SK-N-MC (cell line): ENCODE measurements at regions not wholly inside any gene's neighbourhood (a gene's known extent, or its start where the extent isn't known, plus 50 kb on each side); places are given as distances from the start of the nearest gene placed in this dataset.

Experiments used
- DNase-seq: peaks from one replicate; pipeline ENCODE4 v3.0.0-alpha.2; 2011; ENCODE audit warnings: low read depth, low spot score
- H3K27ac ChIP-seq: fragments of 200-600 bp; sonication (generic); 2 replicates; pipeline ENCODE4 v1.5.1; 2016; ENCODE audit warnings: mixed run types
- H3K36me3 ChIP-seq: fragments of 200-600 bp; sonication (generic); 2 replicates; pipeline ENCODE4 v1.6.1; 2017; ENCODE audit warnings: antibody characterized with exemption, low read length, mixed read lengths; ENCODE audit not compliant: insufficient read depth
- H3K4me3 ChIP-seq: fragments of 200-600 bp; sonication (generic); 2 replicates; pipeline ENCODE4 v1.5.1; 2016
- H3K9ac ChIP-seq: fragments of 200-600 bp; sonication (generic); 2 replicates; pipeline ENCODE4 v1.8.0; 2017; ENCODE audit warnings: mixed run types, mixed read lengths; ENCODE audit not compliant: insufficient read length
- H3K9me3 ChIP-seq: fragments of 200-600 bp; sonication (generic); 2 replicates; pipeline ENCODE4 v1.6.1; 2017; ENCODE audit warnings: low read depth, mild to moderate bottlenecking, antibody characterized with exemption, low read length, moderate library complexity, mixed read lengths
- EZH2 ChIP-seq: fragments of 200-600 bp; sonication (generic); IDR thresholded peaks from one replicate; pipeline ENCODE4 v1.6.1; 2017; ENCODE audit warnings: antibody characterized with exemption
- FOXP2 ChIP-seq: optimal IDR thresholded peaks from 2 replicates; pipeline ENCODE3; 2011; ENCODE audit warnings: mild to moderate bottlenecking, moderate library complexity; ENCODE audit not compliant: insufficient read depth; ENCODE audit errors: extremely low read length, control extremely low read depth
- POLR2AphosphoS5 ChIP-seq: IDR thresholded peaks from 2 replicates; pipeline ENCODE4 v1.6.1; 2012; ENCODE audit warnings: mild to moderate bottlenecking, low read depth, low read length, borderline replicate concordance

DNA sequence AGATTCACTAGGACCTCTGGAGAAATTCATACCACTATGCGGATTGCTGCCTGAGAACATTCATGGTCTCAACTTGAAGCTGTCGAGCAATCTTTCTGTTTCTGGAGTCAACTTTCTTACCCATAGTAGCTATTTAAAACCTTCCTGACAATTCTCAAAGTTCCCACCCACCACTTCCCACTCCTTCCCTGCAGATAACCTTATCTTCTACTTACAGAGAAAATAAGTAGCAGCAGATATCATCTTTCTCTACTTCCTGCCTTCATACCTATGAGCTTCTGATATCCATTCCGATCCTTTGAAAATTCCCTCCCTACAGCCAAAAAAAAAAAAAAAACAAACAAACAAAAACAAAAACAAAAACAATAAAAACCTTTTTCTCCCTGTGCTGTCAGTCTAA lies 81.2 kb upstream of the CYRIA start:
- no peak overlapping the region for H3K9ac ChIP-seq
- H3K4me3 ChIP-seq, result no peak overlapping the region
- H3K9me3 ChIP-seq, result no peaks in the 10 kb centered on the region
- no peak for TF ChIP-seq EZH2
- TF ChIP-seq FOXP2, result no peak
- no peak for TF ChIP-seq POLR2AphosphoS5
- H3K36me3 ChIP-seq, result no peaks in the 10 kb centered on the region
- no peak for DNase-seq
- H3K27ac ChIP-seq, result no peak overlapping the region

DNA sequence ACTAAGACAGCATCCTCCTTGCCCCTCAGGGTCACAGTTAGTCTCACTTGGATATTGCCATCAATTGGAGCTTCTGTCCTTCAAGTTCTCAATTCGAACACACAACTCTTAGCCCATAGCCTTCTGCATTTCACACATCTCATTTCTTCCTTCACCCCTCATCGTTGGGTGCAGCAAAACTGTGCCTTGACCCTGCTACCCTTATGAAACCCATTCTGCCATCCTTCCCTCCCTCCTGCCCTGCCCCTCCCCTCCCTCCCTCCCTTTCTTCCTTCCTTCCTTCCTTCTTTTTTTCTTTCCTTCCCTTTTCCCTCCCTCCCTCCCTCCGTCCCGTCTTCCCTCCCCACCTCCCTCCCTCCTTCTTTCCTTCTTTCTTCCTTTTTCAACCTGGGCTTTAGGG lies 80.7 kb upstream of the CYRIA start:
- TF ChIP-seq EZH2, result no peak
- TF ChIP-seq FOXP2, result no peak
- TF ChIP-seq POLR2AphosphoS5, result no peak
- Histone ChIP-seq H3K36me3 (no peaks in the 10 kb centered on the region), H3K4me3 (no peak overlapping the region), H3K9ac (no peak overlapping the region), H3K27ac (no peak overlapping the region), H3K9me3 (no peaks in the 10 kb centered on the region)
- DNase-seq, result no peak

DNA sequence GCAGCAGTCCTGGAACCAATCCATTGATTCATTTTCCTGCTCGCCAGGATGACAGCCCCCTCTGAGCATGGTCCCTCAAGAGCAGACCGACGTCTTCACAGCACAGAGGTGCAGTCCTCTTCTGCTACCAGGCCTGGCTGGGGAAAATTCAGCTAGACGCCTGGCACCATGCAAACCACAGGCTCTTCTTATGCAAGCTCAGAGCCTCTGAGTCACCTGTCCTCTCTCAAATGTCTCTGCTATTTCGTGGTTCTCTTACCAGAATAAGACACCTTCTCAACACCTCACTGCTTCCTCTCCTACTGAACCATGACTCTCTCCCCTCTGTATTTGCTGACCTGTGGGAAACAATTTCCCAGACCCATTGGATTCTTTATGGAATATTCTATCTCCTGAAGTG lies 79.8 kb upstream of the CYRIA start:
- DNase-seq, result no peak
- Histone ChIP-seq H3K9me3 (no peaks in the 10 kb centered on the region), H3K9ac (no peak overlapping the region), H3K4me3 (no peak overlapping the region), H3K27ac (no peak overlapping the region), H3K36me3 (no peaks in the 10 kb centered on the region)
- TF ChIP-seq EZH2 (no peak), POLR2AphosphoS5 (no peak), FOXP2 (no peak)

DNA sequence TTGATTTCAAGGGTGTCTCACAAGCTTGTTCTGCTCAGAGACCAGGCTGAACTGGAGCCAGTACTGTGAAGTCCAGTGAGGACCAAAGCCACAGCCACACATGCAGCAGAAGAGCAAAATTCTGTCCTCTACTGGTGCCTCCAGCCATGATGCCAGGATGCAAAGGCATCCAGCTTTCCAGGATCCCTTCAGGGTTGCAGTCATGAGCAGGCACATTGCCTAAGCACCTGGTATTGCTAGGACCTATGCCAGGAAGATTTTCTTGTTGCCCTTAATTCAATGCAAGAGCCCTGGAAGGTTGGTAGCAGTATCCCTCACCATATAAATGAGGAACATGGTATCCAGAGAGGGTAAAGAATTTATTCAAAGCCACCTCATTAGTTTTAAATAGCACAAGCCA lies 78.9 kb upstream of the CYRIA start:
- DNase-seq, result no peak
- H3K9ac ChIP-seq, result no peak overlapping the region
- H3K36me3 ChIP-seq, result no peaks in the 10 kb centered on the region
- H3K27ac ChIP-seq, result no peak overlapping the region
- no peak overlapping the region for H3K4me3 ChIP-seq
- no peaks in the 10 kb centered on the region for H3K9me3 ChIP-seq
- no peak for TF ChIP-seq POLR2AphosphoS5
- no peak for TF ChIP-seq FOXP2
- no peak for TF ChIP-seq EZH2

DNA sequence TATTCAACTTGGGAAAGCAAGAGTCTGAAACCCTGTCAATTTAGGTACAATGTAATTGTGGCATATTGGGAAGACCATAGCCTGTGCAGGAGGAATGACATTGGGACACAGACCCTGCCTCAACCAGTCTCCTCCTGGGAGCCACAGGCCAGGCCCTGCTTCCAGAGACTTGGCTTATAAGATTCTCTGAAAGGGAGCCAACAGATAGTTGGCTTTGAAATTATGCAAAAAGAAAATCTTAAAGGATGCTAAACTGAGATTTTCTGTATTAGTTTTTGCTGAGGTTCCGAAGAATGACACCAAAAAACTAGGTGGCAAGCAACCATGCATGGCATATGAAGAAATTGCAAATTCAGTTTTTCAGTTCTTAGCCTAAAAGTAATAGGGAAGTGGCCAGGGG lies 76.4 kb upstream of the CYRIA start:
- Histone ChIP-seq H3K36me3 (no peaks in the 10 kb centered on the region), H3K4me3 (peak overlapping the region; percentile 28; the same call in 1 of the 2 replicates), H3K9ac (no peak overlapping the region), H3K9me3 (no peaks in the 10 kb centered on the region), H3K27ac (peak overlapping the region; percentile 69; the same call in 1 of the 2 replicates)
- DNase-seq, result no peak
- TF ChIP-seq POLR2AphosphoS5 (no peak), EZH2 (no peak), FOXP2 (no peak)

DNA sequence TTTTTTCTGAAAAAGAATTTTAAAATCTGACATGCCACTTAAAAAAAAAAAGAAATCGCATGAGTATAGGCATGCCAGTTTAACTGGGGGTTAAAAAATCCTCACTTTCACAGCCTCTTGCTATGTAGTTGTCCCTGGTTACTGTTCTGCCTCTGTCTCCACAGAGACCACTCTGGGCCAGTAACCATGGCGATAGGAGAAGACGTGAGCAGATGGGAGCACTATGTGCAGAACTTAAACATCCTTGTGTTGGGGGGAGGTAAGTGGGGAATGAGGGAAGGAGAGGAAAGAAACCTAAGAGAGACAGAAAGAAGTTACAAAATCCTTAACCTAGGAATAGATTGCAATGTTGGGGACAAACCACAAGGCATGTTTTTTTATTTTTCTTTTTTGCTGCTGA lies 75.9 kb upstream of the CYRIA start:
- peak; percentile 82 for DNase-seq
- Histone ChIP-seq H3K9ac (no peak overlapping the region), H3K4me3 (0 out of 2 replicates have a peak overlapping the region, but pooled peaks have one; percentile 28), H3K36me3 (no peaks in the 10 kb centered on the region), H3K9me3 (no peaks in the 10 kb centered on the region), H3K27ac (peak overlapping the region; percentile 69)
- TF ChIP-seq EZH2 (no peak), FOXP2 (no peak), POLR2AphosphoS5 (no peak)

DNA sequence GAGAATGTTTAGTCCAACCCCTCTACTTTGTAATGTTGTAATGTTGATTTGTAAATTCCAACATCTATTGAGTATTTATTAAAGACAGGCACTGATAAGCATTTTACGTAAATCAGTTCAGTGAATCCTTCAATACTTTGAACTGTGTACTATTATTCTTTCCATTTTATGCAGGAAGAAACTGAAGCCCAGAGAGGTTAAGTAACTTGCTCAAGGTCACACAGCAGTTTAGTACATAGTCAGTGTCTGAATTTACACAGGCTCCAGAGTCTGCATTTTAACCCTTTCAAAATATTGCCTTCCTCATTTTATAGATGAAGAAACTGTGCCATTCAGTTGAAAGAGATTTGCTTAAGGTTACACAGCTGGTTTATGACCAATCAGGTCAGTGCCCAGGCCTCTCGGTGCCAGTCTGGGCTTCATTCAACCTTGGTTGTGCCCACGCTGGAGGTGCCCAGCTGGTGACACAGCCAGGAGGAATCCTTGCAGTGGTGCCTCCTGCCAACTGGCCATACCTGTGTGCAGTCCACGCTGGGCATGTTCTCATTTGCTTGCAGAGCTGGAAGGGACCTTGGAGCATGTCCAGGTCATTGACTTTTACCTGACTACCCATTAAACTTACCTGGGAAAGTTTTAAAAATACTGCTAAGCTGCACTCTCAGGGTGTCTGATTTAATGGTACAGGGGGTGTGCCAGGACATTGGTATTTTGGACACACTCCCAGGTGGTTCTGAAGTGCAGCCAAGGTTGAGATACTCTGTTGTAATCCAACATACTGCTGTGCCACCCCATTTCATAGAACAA lies 74.3 kb upstream of the CYRIA start:
- H3K4me3 ChIP-seq, result no peak overlapping the region
- TF ChIP-seq FOXP2 (no peak), POLR2AphosphoS5 (no peak), EZH2 (no peak)
- DNase-seq, result no peak
- no peak overlapping the region for H3K9ac ChIP-seq
- no peaks in the 10 kb centered on the region for H3K9me3 ChIP-seq
- H3K36me3 ChIP-seq, result no peaks in the 10 kb centered on the region
- H3K27ac ChIP-seq, result no peak overlapping the region

DNA sequence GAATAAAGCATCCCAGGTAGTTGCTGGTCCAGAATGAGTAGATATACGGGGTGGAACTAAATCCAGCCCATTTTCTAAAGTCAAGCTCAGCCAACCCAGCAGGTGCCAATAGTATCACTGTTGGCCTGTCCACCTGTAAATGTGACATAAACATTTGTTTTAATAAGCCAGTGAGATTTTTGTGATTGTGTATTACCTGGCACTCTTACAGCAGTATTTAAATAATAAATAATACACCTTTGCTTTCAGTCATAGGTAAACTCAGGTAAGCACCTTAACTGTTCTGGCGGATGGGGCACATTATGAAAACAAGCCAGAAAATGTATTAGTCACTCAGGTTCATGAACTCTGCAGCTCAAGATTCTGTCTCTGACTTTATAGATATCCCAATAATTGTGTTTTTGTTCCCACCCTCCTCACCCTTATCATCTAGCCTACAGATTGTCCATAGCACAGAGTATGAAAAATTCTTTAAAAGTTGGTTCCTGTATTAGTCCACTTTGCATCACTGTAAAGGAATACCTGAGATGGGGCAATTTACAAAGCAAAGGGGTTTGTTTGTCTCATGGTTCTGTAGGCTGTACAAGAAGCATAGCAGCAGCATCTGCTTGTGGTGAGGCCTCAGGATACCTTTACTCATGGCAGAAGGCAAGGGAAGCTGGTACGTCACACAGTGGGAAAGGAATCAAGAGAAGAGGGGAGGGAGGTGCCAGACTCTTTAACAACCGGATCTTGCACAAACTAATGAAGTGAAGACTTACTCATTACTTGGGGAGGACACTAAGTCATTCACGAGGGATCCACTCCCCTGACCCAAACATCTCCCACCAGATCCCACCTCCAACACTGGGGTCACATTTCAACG lies 73.0 kb upstream of the CYRIA start:
- Histone ChIP-seq H3K9ac (no peak overlapping the region), H3K27ac (no peak overlapping the region), H3K4me3 (no peak overlapping the region), H3K36me3 (no peaks in the 10 kb centered on the region), H3K9me3 (no peaks in the 10 kb centered on the region)
- DNase-seq, result no peak
- TF ChIP-seq FOXP2, result no peak
- no peak for TF ChIP-seq POLR2AphosphoS5
- no peak for TF ChIP-seq EZH2
